ENCODE measurements at regions not wholly inside any gene's neighbourhood (a gene's known extent, or its start where the extent isn't known, plus 50 kb on each side); places are given as distances from the start of the nearest gene placed in this dataset.

GRCh38 chr7:41161041-41161587, 541.8 kb downstream of the INHBA start:
- TF ChIP-seq CSDC2 (CRISPR knock-in tag; IDR thresholded peaks at IDR 0.05): no peak
- no peak for TF ChIP-seq TSHZ2 (CRISPR knock-in tag; IDR thresholded peaks at IDR 0.05)
- TF ChIP-seq SNAI2 (CRISPR knock-in tag; IDR thresholded peaks at IDR 0.05): no peak
- TF ChIP-seq PPARA (CRISPR knock-in tag; IDR thresholded peaks at IDR 0.05; ENCODE audit: borderline replicate concordance): no peak
- TF ChIP-seq ZNF70 (CRISPR knock-in tag; IDR thresholded peaks at IDR 0.05): no peak
- no peak for TF ChIP-seq GLIS3 (CRISPR knock-in tag; IDR thresholded peaks at IDR 0.05)
- no peak for TF ChIP-seq PATZ1 (CRISPR knock-in tag; IDR thresholded peaks at IDR 0.05; ENCODE audit: borderline replicate concordance)
- TF ChIP-seq ZFP30 (CRISPR knock-in tag; IDR thresholded peaks at IDR 0.05): no peak
- TF ChIP-seq ESRRG (CRISPR knock-in tag; IDR thresholded peaks at IDR 0.05): no peak
- TF ChIP-seq ISL1 (CRISPR knock-in tag; IDR thresholded peaks at IDR 0.05): no peak
- ATAC-seq: no peak

DNA sequence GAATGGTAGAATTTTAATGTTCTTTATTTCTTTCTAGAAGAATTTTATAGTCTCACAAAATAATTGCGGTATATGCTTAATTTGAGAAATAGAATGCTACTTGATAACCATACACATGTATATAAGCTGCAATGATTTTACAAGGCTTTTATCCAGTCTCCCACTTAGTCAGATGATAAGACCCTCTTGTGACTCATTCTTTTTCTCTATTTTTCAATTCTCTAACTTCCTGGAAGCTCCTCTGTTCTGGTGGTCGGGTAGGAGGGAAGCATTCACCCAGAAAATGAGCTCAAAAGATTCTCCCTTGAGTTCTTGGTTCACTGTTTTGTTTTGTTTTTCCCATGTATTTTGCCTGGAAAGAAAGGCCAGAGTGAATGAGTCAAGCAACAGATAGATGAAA, 546.6 kb downstream of the INHBA start:
- ATAC-seq: no peak
- TF ChIP-seq, protein P1, sequence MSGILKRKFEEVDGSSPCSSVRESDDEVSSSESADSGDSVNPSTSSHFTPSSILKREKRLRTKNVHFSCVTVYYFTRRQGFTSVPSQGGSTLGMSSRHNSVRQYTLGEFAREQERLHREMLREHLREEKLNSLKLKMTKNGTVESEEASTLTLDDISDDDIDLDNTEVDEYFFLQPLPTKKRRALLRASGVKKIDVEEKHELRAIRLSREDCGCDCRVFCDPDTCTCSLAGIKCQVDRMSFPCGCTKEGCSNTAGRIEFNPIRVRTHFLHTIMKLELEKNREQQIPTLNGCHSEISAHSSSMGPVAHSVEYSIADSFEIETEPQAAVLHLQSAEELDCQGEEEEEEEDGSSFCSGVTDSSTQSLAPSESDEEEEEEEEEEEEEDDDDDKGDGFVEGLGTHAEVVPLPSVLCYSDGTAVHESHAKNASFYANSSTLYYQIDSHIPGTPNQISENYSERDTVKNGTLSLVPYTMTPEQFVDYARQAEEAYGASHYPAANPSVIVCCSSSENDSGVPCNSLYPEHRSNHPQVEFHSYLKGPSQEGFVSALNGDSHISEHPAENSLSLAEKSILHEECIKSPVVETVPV (CRISPR knock-in tag; IDR thresholded peaks at IDR 0.05): no peak
- TF ChIP-seq RARB (CRISPR knock-in tag; IDR thresholded peaks at IDR 0.05) (no peak), TOX (CRISPR knock-in tag; IDR thresholded peaks at IDR 0.05; ENCODE audit: borderline replicate concordance) (no peak), ARNTL (CRISPR knock-in tag; IDR thresholded peaks at IDR 0.05; ENCODE audit: borderline replicate concordance, low read depth) (no peak), ZNF8 (CRISPR knock-in tag; IDR thresholded peaks at IDR 0.05) (no peak), CSDC2 (CRISPR knock-in tag; IDR thresholded peaks at IDR 0.05) (no peak), PATZ1 (CRISPR knock-in tag; IDR thresholded peaks at IDR 0.05; ENCODE audit: borderline replicate concordance) (no peak), SNAI2 (CRISPR knock-in tag; IDR thresholded peaks at IDR 0.05) (no peak), ISL1 (CRISPR knock-in tag; IDR thresholded peaks at IDR 0.05) (no peak), PPARA (CRISPR knock-in tag; IDR thresholded peaks at IDR 0.05; ENCODE audit: borderline replicate concordance) (no peak), ZNF565 (CRISPR knock-in tag; conservative IDR thresholded peaks at IDR 0.05; ENCODE audit: low read depth) (no peak), ZFP30 (CRISPR knock-in tag; IDR thresholded peaks at IDR 0.05) (no peak), BACH2 (CRISPR knock-in tag; IDR thresholded peaks at IDR 0.05; ENCODE audit: borderline replicate concordance) (no peak), ESRRG (CRISPR knock-in tag; IDR thresholded peaks at IDR 0.05) (no peak), ZFP3 (CRISPR knock-in tag; IDR thresholded peaks at IDR 0.05) (no peak)

DNA sequence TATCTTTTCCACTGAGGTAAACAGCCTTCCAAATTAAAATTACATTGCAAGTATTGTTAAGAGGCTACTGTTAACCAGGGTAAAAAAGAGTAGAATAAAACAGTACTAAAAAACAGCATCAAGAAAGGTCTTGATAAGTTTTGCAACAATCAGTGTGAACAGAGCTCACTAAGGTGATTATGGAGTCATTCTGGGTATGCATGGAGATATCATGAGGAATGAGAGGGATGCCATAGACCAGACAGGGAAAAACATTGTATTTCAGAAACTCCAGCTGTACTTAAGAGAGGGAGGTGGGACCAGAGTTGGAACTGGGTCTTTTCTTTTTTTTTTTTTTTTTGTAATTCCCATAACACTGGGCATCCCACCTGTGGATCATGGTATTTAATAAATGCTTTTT, 549.6 kb downstream of the INHBA start:
- TF ChIP-seq ARNTL (CRISPR knock-in tag; IDR thresholded peaks at IDR 0.05; ENCODE audit: borderline replicate concordance, low read depth) (no peak), PPARA (CRISPR knock-in tag; IDR thresholded peaks at IDR 0.05; ENCODE audit: borderline replicate concordance) (no peak), TCF4 (CRISPR knock-in tag; IDR thresholded peaks at IDR 0.05; ENCODE audit: borderline replicate concordance) (no peak), OSR1 (CRISPR knock-in tag; IDR thresholded peaks at IDR 0.05) (no peak), ZNF565 (CRISPR knock-in tag; conservative IDR thresholded peaks at IDR 0.05; ENCODE audit: low read depth) (no peak), ZFP3 (CRISPR knock-in tag; IDR thresholded peaks at IDR 0.05) (no peak)
- TF ChIP-seq, protein P2, sequence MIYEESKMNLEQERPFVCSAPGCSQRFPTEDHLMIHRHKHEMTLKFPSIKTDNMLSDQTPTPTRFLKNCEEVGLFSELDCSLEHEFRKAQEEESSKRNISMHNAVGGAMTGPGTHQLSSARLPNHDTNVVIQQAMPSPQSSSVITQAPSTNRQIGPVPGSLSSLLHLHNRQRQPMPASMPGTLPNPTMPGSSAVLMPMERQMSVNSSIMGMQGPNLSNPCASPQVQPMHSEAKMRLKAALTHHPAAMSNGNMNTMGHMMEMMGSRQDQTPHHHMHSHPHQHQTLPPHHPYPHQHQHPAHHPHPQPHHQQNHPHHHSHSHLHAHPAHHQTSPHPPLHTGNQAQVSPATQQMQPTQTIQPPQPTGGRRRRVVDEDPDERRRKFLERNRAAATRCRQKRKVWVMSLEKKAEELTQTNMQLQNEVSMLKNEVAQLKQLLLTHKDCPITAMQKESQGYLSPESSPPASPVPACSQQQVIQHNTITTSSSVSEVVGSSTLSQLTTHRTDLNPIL (CRISPR knock-in tag; IDR thresholded peaks at IDR 0.05; ENCODE audit: low read depth): no peak
- TF ChIP-seq, protein P1 (CRISPR knock-in tag; IDR thresholded peaks at IDR 0.05): no peak
- no peak for ATAC-seq

Measured in SK-N-SH treated with all-trans-retinoic acid at 6 μM for 48 hours (cell line).